ENCODE measurements at regions not wholly inside any gene's neighbourhood (a gene's known extent, or its start where the extent isn't known, plus 50 kb on each side); places are given as distances from the start of the nearest gene placed in this dataset.

- no peak for DNase-seq (ENCODE audit: low spot score)
Observed at GRCh38 chr2:191610756-191611155, 67.2 kb upstream of the NABP1 start.

GRCh38 chr2:191611614-191612013 lies 66.3 kb upstream of the NABP1 start:
- no peak for DNase-seq (ENCODE audit: low spot score)

- DNase-seq (ENCODE audit: low spot score): no peak
Observed at GRCh38 chr2:191612496-191612895, 65.4 kb upstream of the NABP1 start.

GRCh38 chr2:191614759-191615158 lies 63.2 kb upstream of the NABP1 start:
- no peak for DNase-seq (ENCODE audit: low spot score)

- no peak for DNase-seq (ENCODE audit: low spot score)
Observed at GRCh38 chr2:191615596-191615995, 62.3 kb upstream of the NABP1 start.

GRCh38 chr2:191617575-191617974 lies 60.4 kb upstream of the NABP1 start:
- DNase-seq (ENCODE audit: low spot score): no peak

- DNase-seq (ENCODE audit: low spot score): no peak
Observed at GRCh38 chr2:191618046-191618780, 59.7 kb upstream of the NABP1 start.

- no peak for DNase-seq (ENCODE audit: low spot score)
Observed at GRCh38 chr2:191618786-191619185, 59.1 kb upstream of the NABP1 start.

- no peak for DNase-seq (ENCODE audit: low spot score)
Observed at GRCh38 chr2:191620144-191620543, 57.8 kb upstream of the NABP1 start.

GRCh38 chr2:191622374-191623320 lies 55.3 kb upstream of the NABP1 start:
- DNase-seq (ENCODE audit: low spot score): no peak

GRCh38 chr2:191625016-191625415 lies 52.9 kb upstream of the NABP1 start:
- no peak for DNase-seq (ENCODE audit: low spot score)

GRCh38 chr2:191625446-191625845 lies 52.5 kb upstream of the NABP1 start:
- no peak for DNase-seq (ENCODE audit: low spot score)

GRCh38 chr2:191626497-191627151 lies 51.3 kb upstream of the NABP1 start:
- DNase-seq (ENCODE audit: low spot score): no peak

GRCh38 chr2:191627518-191627917 lies 50.4 kb upstream of the NABP1 start:
- DNase-seq (ENCODE audit: low spot score): no peak

All from left forelimb (tissue), 1 donor.